GM23338 (cell line): ENCODE measurements at regions not wholly inside any gene's neighbourhood (a gene's known extent, or its start where the extent isn't known, plus 50 kb on each side); places are given as distances from the start of the nearest gene placed in this dataset.

Experiments used
- ATAC-seq: fragments of 200-7000 bp; cut with Tn5 transposase; 3 replicates; pipeline ENCODE4 v1.9.1; 2020
- DNase-seq: peaks from one replicate; pipeline ENCODE4 v3.0.0-alpha.2; 2015; ENCODE audit warnings: low spot score
- H2AFZ ChIP-seq: fragments of 200-600 bp; sonication (generic); 2 replicates; pipeline ENCODE4 v1.8.0; 2016; ENCODE audit warnings: antibody characterized with exemption, mild to moderate bottlenecking, moderate library complexity
- H3F3A ChIP-seq: fragments of 200-600 bp; sonication (generic); replicated peaks from 2 replicates; pipeline ENCODE4 v1.8.0; 2017; ENCODE audit warnings: antibody characterized with exemption, mixed run types, low read depth
- H3K27ac ChIP-seq: fragments of 200-600 bp; sonication (generic); 2 replicates; pipeline ENCODE4 v1.6.1; 2016; ENCODE audit warnings: low read depth
- H3K27me3 ChIP-seq: fragments of 200-600 bp; sonication (generic); 2 replicates; pipeline ENCODE4 v1.8.0; 2016; ENCODE audit warnings: mild to moderate bottlenecking, mixed run types, moderate library complexity; ENCODE audit not compliant: insufficient read depth
- H3K36me3 ChIP-seq: fragments of 200-600 bp; sonication (generic); 2 replicates; pipeline ENCODE4 v1.8.0; 2016; ENCODE audit warnings: mild to moderate bottlenecking; ENCODE audit not compliant: insufficient read depth
- H3K4me1 ChIP-seq: fragments of 200-600 bp; sonication (generic); 2 replicates; pipeline ENCODE4 v1.8.0; 2016; ENCODE audit warnings: mild to moderate bottlenecking, moderate library complexity; ENCODE audit not compliant: insufficient read depth
- H3K4me2 ChIP-seq: fragments of 200-600 bp; sonication (generic); 2 replicates; pipeline ENCODE4 v1.7.1; 2017; ENCODE audit warnings: mixed run types
- H3K4me3 ChIP-seq: fragments of 200-600 bp; sonication (generic); 2 replicates; pipeline ENCODE4 v1.6.1; 2016; ENCODE audit warnings: mixed run types
- H3K79me2 ChIP-seq: fragments of 200-600 bp; sonication (generic); replicated peaks from 2 replicates; pipeline ENCODE4 v1.8.0; 2017; ENCODE audit warnings: mild to moderate bottlenecking; ENCODE audit not compliant: insufficient read depth
- H3K9me2 ChIP-seq: fragments of 200-600 bp; sonication (generic); 2 replicates; pipeline ENCODE4 v1.8.0; 2017; ENCODE audit not compliant: insufficient read depth
- H4K20me1 ChIP-seq: fragments of 200-600 bp; sonication (generic); replicated peaks from 2 replicates; pipeline ENCODE4 v1.8.0; 2017; ENCODE audit warnings: mild to moderate bottlenecking; ENCODE audit not compliant: insufficient read depth
- H3K27ac Mint-ChIP-seq: 2 replicates; pipeline ENCODE4 v1.8.0; 2020; ENCODE audit warnings: inconsistent platforms, mild to moderate bottlenecking, moderate library complexity, mixed read lengths
- H3K27me3 Mint-ChIP-seq: 3 replicates; pipeline ENCODE4 v1.8.0; 2022; ENCODE audit warnings: low read depth, mild to moderate bottlenecking, moderate library complexity, mixed read lengths, inconsistent platforms; ENCODE audit not compliant: insufficient read depth, poor library complexity
- H3K36me3 Mint-ChIP-seq: 3 replicates; pipeline ENCODE4 v1.8.0; 2021; ENCODE audit warnings: low read depth, mild to moderate bottlenecking, inconsistent platforms, moderate library complexity, mixed read lengths
- H3K4me1 Mint-ChIP-seq: 3 replicates; pipeline ENCODE4 v1.8.0; 2020; ENCODE audit warnings: mild to moderate bottlenecking, inconsistent platforms, mixed read lengths
- H3K4me3 Mint-ChIP-seq: 3 replicates; pipeline ENCODE4 v1.8.0; 2021; ENCODE audit warnings: moderate library complexity, mild to moderate bottlenecking, inconsistent platforms, mixed read lengths
- H3K9me3 Mint-ChIP-seq: 3 replicates; pipeline ENCODE4 v1.8.0; 2020; ENCODE audit warnings: moderate library complexity, mild to moderate bottlenecking, inconsistent platforms, mixed read lengths
- CREB1 ChIP-seq: fragments of 250-450 bp; sonication (Bioruptor Pico); IDR thresholded peaks from 2 replicates; pipeline ENCODE4 v1.5.0; 2020; ENCODE audit warnings: low read depth, mild to moderate bottlenecking, moderate library complexity
- ETS1 ChIP-seq: IDR thresholded peaks from 2 replicates; pipeline ENCODE4 v1.6.1; 2016; ENCODE audit warnings: antibody characterized with exemption
- EZH2 ChIP-seq: fragments of 200-600 bp; sonication (generic); IDR thresholded peaks from one replicate; pipeline ENCODE4 v1.8.0; 2017; ENCODE audit warnings: antibody characterized with exemption, mild to moderate bottlenecking, low read depth; ENCODE audit not compliant: unreplicated experiment
- EZH2phosphoT487 ChIP-seq: fragments of 200-600 bp; sonication (generic); IDR thresholded peaks from one replicate; pipeline ENCODE4 v1.8.1; 2018; ENCODE audit warnings: antibody characterized with exemption; ENCODE audit not compliant: unreplicated experiment
- JUNB ChIP-seq: IDR thresholded peaks from one replicate; pipeline ENCODE4 v1.6.1; 2016; ENCODE audit warnings: antibody characterized with exemption; ENCODE audit not compliant: unreplicated experiment
- NANOG ChIP-seq: IDR thresholded peaks from 2 replicates; pipeline ENCODE4 v1.6.1; 2016; ENCODE audit warnings: antibody characterized with exemption, borderline replicate concordance
- POLR2AphosphoS5 ChIP-seq: IDR thresholded peaks from 2 replicates; pipeline ENCODE4 v1.6.1; 2016; ENCODE audit warnings: antibody characterized with exemption, low read depth
- REST ChIP-seq: IDR thresholded peaks from one replicate; pipeline ENCODE4 v1.6.1; 2018; ENCODE audit warnings: antibody characterized with exemption; ENCODE audit not compliant: unreplicated experiment
- STAT1 ChIP-seq: IDR thresholded peaks from one replicate; pipeline ENCODE4 v1.6.1; 2016; ENCODE audit warnings: antibody characterized with exemption; ENCODE audit not compliant: unreplicated experiment
- ZNF114 ChIP-seq: fragments of 250-450 bp; sonication (Bioruptor Pico); IDR thresholded peaks from 2 replicates; pipeline ENCODE4 v1.5.0; 2020; ENCODE audit warnings: mild to moderate bottlenecking, moderate library complexity
- ZNF331 ChIP-seq: fragments of 250-450 bp; sonication (Bioruptor Pico); IDR thresholded peaks from 2 replicates; pipeline ENCODE4 v1.5.0; 2020; ENCODE audit warnings: low read depth, mild to moderate bottlenecking, moderate library complexity
- ZNF462 ChIP-seq: fragments of 250-450 bp; sonication (Bioruptor Pico); IDR thresholded peaks from 2 replicates; pipeline ENCODE4 v1.5.0; 2020; ENCODE audit warnings: mild to moderate bottlenecking, moderate library complexity
- TF ChIP-seq, protein P1 (sequence below), 2 experiments: fragments of 200-600 bp in 1 of 2; sonication (generic) in 1 of 2; conservative IDR thresholded peaks; 2 replicates each; pipeline versions ENCODE4 v1.5.1 to v1.6.1; 2016 to 2017; ENCODE audit warnings: antibody characterized with exemption in 2 of 2, low read depth in 2 of 2, mild to moderate bottlenecking in 2 of 2, moderate library complexity in 1 of 2

GRCh38 chr14:28321475-28322244, 444.9 kb upstream of the FOXG1 start:
- H3K36me3 Mint-ChIP-seq = peaks cover 6% of the 10 kb centered on the region; the same call in 1 of the 3 replicates
- no peak overlapping the region for H3K4me3 Mint-ChIP-seq
- peaks cover 7% of the 10 kb centered on the region; the same call in 2 of the 3 replicates for H3K9me3 Mint-ChIP-seq
- Histone ChIP-seq H3K27ac (no peak overlapping the region), H3K36me3 (no peaks in the 10 kb centered on the region), H3F3A (no peaks in the 10 kb centered on the region), H3K27me3 (no peaks in the 10 kb centered on the region), H2AFZ (no peak overlapping the region), H3K9me2 (no peaks in the 10 kb centered on the region), H3K4me2 (no peak overlapping the region), H3K4me1 (no peaks in the 10 kb centered on the region), H3K4me3 (no peak overlapping the region), H3K79me2 (no peaks in the 10 kb centered on the region), H4K20me1 (no peaks in the 10 kb centered on the region)
- H3K27ac Mint-ChIP-seq = no peak overlapping the region
- DNase-seq (no peak), ATAC-seq (no peak)
- TF ChIP-seq CREB1 (CRISPR knock-in tag) (no peak), EZH2phosphoT487 (no peak), ZNF331 (CRISPR knock-in tag) (no peak), POLR2AphosphoS5 (no peak), ZNF462 (CRISPR knock-in tag) (no peak), NANOG (no peak), ETS1 (no peak), REST (no peak), JUNB (no peak), STAT1 (no peak), EZH2 (no peak), ZNF114 (CRISPR knock-in tag) (no peak)
- TF ChIP-seq, protein P1, sequence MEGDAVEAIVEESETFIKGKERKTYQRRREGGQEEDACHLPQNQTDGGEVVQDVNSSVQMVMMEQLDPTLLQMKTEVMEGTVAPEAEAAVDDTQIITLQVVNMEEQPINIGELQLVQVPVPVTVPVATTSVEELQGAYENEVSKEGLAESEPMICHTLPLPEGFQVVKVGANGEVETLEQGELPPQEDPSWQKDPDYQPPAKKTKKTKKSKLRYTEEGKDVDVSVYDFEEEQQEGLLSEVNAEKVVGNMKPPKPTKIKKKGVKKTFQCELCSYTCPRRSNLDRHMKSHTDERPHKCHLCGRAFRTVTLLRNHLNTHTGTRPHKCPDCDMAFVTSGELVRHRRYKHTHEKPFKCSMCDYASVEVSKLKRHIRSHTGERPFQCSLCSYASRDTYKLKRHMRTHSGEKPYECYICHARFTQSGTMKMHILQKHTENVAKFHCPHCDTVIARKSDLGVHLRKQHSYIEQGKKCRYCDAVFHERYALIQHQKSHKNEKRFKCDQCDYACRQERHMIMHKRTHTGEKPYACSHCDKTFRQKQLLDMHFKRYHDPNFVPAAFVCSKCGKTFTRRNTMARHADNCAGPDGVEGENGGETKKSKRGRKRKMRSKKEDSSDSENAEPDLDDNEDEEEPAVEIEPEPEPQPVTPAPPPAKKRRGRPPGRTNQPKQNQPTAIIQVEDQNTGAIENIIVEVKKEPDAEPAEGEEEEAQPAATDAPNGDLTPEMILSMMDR (conservative IDR thresholded peaks at IDR 0.05; ENCODE audit: low read depth in 2 of 2) = no peak
- no peaks in the 10 kb centered on the region for H3K27me3 Mint-ChIP-seq
- H3K4me1 Mint-ChIP-seq = no peaks in the 10 kb centered on the region; the same call in 1 of the 3 replicates
